ENCODE measurements at regions not wholly inside any gene's neighbourhood (a gene's known extent, or its start where the extent isn't known, plus 50 kb on each side); places are given as distances from the start of the nearest gene placed in this dataset.

DNA sequence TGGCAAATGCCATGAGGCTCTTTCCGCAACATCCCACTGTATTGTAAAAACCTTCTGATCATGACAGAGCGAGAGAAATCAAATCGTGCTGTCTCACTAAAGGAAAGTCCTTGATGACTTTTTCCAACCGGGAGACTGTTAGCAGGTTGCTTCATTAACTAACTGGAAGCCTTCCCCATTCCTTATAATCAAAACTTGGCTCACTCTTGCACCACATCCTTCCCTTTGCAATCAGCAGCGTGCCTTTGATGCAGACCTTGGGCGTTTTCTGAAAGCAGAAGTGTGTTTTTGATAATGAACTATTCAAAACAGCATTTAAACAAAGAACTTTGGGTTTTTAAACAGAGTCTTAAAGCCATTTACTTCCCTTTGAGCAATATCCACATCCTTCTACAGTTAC, 96.2 kb upstream of the CNR1 start:
- ChIA-PET POLR2A (ENCODE audit: unreplicated experiment) (no interaction called here), CTCF (no interaction called here)
- no peaks in the 10 kb centered on the region for H3F3A ChIP-seq (ENCODE audit: insufficient read depth, low read depth)
- no peaks in the 10 kb centered on the region for H4K20me1 ChIP-seq (ENCODE audit: insufficient read depth)
- H3K9me2 ChIP-seq (ENCODE audit: insufficient read depth): no peaks in the 10 kb centered on the region
- H3K9me3 ChIP-seq (ENCODE audit: insufficient read depth, low read depth): no peaks in the 10 kb centered on the region
- no peak for DNase-seq
- no TSS peak for BruUV-seq (replicated peaks)
- intact Hi-C loops (cut with micrococcal nuclease; ENCODE audit: unreplicated experiment): no loop called here
- TF ChIP-seq, protein P1, sequence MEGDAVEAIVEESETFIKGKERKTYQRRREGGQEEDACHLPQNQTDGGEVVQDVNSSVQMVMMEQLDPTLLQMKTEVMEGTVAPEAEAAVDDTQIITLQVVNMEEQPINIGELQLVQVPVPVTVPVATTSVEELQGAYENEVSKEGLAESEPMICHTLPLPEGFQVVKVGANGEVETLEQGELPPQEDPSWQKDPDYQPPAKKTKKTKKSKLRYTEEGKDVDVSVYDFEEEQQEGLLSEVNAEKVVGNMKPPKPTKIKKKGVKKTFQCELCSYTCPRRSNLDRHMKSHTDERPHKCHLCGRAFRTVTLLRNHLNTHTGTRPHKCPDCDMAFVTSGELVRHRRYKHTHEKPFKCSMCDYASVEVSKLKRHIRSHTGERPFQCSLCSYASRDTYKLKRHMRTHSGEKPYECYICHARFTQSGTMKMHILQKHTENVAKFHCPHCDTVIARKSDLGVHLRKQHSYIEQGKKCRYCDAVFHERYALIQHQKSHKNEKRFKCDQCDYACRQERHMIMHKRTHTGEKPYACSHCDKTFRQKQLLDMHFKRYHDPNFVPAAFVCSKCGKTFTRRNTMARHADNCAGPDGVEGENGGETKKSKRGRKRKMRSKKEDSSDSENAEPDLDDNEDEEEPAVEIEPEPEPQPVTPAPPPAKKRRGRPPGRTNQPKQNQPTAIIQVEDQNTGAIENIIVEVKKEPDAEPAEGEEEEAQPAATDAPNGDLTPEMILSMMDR (conservative IDR thresholded peaks at IDR 0.05): no peak
- no peaks in the 10 kb centered on the region for H3K36me3 ChIP-seq (ENCODE audit: low read depth)
- H3K79me2 ChIP-seq (ENCODE audit: low read depth): no peaks in the 10 kb centered on the region
- H3K4me1 ChIP-seq (replicated peaks; ENCODE audit: insufficient read depth): no peaks in the 10 kb centered on the region
- H3K27ac ChIP-seq: no peak overlapping the region
- H3K27me3 ChIP-seq (ENCODE audit: insufficient read depth, low read depth): no peaks in the 10 kb centered on the region
- no peak overlapping the region for H3K4me3 ChIP-seq
- H2AFZ ChIP-seq: no peak overlapping the region
- no peak overlapping the region for H3K4me2 ChIP-seq

DNA sequence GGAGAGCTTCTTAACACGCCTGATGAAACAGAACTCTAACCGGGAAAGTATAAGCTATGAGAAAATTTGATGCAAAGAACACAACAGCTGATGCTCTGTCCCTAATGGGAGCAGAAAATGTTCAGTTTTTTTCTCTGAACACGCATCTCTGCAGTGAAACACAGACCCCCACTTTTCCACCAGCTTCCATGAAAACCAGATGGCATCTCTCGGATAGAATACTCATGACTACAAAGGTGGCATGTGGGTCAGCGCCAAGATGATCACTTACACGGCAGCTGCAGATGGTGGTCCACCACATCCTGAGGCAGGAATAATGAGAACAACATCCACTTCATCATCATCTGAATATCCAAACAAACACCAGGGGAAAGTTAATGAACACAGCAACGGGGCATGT, 85.2 kb upstream of the CNR1 start:
- no peak overlapping the region for H3K4me2 ChIP-seq
- POLR2A ChIA-PET (ENCODE audit: unreplicated experiment): no interaction called here
- TF ChIP-seq, protein P1 (conservative IDR thresholded peaks at IDR 0.05): no peak
- no peaks in the 10 kb centered on the region for H3K9me3 ChIP-seq (ENCODE audit: insufficient read depth, low read depth)
- H3K9me2 ChIP-seq (ENCODE audit: insufficient read depth): no peaks in the 10 kb centered on the region
- intact Hi-C loops (cut with micrococcal nuclease; ENCODE audit: unreplicated experiment): no loop called here
- CTCF ChIA-PET: no interaction called here
- no peaks in the 10 kb centered on the region for H3K4me1 ChIP-seq (replicated peaks; ENCODE audit: insufficient read depth)
- DNase-seq: no peak
- H4K20me1 ChIP-seq (ENCODE audit: insufficient read depth): no peaks in the 10 kb centered on the region
- H2AFZ ChIP-seq: no peak overlapping the region
- BruUV-seq (replicated peaks): no TSS peak
- no peaks in the 10 kb centered on the region for H3F3A ChIP-seq (ENCODE audit: insufficient read depth, low read depth)
- no peaks in the 10 kb centered on the region for H3K27me3 ChIP-seq (ENCODE audit: insufficient read depth, low read depth)
- no peak overlapping the region for H3K27ac ChIP-seq
- no peaks in the 10 kb centered on the region for H3K79me2 ChIP-seq (ENCODE audit: low read depth)
- no peak overlapping the region for H3K4me3 ChIP-seq
- no peaks in the 10 kb centered on the region for H3K36me3 ChIP-seq (ENCODE audit: low read depth)

DNA sequence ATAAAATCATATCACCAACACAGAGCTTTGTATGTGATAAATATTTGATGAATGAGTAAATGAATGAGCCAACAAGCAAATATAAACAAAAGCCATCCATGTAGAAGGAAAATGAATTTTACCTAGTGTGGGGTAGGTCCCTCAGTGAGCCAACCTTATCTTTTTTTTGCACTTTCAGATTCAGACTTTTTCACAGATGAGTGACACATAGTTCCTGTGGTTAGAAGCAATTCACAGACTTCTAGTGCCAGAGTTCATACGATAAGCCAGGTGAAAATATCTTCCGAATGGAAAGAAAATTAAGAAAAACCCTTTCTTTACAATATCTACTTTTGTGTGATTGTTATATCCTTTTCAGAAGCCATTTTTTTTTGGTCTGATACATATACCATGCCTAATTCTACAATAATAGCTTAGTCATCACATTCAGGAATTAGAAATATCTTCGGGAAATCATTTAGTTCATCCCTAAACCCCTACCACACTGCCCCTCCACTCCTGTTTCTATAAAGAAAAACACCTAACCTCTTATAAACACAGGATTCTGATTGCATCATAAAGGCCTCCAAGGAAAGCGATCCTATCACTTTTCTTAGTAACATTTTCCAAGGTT, 82.7 kb upstream of the CNR1 start:
- CTCF ChIA-PET: no interaction called here
- TF ChIP-seq, protein P1 (conservative IDR thresholded peaks at IDR 0.05): no peak
- Histone ChIP-seq H3K36me3 (ENCODE audit: low read depth) (no peaks in the 10 kb centered on the region), H3K27ac (no peak overlapping the region), H3K9me3 (ENCODE audit: insufficient read depth, low read depth) (no peaks in the 10 kb centered on the region), H3K4me3 (no peak overlapping the region), H3K4me2 (no peak overlapping the region), H3K4me1 (replicated peaks; ENCODE audit: insufficient read depth) (no peaks in the 10 kb centered on the region), H3K9me2 (ENCODE audit: insufficient read depth) (no peaks in the 10 kb centered on the region), H4K20me1 (ENCODE audit: insufficient read depth) (no peaks in the 10 kb centered on the region), H3F3A (ENCODE audit: insufficient read depth, low read depth) (no peaks in the 10 kb centered on the region), H3K27me3 (ENCODE audit: insufficient read depth, low read depth) (no peaks in the 10 kb centered on the region), H2AFZ (no peak overlapping the region), H3K79me2 (ENCODE audit: low read depth) (no peaks in the 10 kb centered on the region)
- intact Hi-C loops (cut with micrococcal nuclease; ENCODE audit: unreplicated experiment): no loop called here
- no peak for DNase-seq
- no TSS peak for BruUV-seq (replicated peaks)
- POLR2A ChIA-PET (ENCODE audit: unreplicated experiment): no interaction called here
